ENCODE measurements at regions not wholly inside any gene's neighbourhood (a gene's known extent, or its start where the extent isn't known, plus 50 kb on each side); places are given as distances from the start of the nearest gene placed in this dataset.

DNA sequence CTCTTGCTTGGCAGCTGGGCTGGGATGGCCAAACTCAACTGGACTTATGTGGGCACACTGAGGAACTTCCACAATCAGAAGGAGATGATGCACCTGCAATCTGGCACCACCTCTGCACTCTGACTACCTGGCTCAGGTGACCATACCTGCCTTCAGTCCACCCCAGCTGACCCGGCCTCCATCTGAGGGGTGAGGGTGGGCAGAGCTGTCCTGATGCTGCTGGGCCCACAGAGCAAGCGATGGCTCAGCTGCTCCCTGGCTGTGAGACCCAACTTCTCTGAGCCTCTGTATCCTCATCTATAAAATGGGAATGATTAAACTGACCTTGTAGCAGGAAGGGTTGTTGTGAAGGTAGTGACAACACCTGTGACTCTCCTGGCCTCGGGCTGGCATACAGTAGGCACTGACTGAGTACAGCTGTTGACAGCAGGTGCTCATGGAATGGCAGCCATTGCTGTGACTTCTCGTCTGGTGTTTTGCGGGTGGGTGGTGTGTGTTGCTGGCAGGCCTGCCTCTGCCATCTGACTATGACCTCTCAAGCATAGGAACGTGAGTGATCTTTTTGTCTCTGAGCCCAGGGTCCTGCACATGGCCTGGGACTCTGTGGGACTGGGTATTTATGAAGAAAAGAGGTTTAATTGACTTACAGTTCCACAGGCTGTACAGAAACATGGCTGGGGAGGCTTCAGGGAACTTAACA, 438.5 kb downstream of the PTPRU start:
- peak in 1 of 2 donors; percentile 31 for DNase-seq
- peaks cover 0 to 20% of the 10 kb centered on the region in 2 donors for H3K27me3 ChIP-seq

GRCh38 chr1:29673669-29674626, 437.6 kb downstream of the PTPRU start:
- peaks cover 0 to 21% of the 10 kb centered on the region in 2 donors for H3K27me3 ChIP-seq
- H3K27ac ChIP-seq, result no peak overlapping the region
- intact Hi-C loops (cut with DNase I; ENCODE audit: low total_unique reads), result no loop called here
- H3K36me3 ChIP-seq, result no peaks in the 10 kb centered on the region
- TF ChIP-seq, protein P1, sequence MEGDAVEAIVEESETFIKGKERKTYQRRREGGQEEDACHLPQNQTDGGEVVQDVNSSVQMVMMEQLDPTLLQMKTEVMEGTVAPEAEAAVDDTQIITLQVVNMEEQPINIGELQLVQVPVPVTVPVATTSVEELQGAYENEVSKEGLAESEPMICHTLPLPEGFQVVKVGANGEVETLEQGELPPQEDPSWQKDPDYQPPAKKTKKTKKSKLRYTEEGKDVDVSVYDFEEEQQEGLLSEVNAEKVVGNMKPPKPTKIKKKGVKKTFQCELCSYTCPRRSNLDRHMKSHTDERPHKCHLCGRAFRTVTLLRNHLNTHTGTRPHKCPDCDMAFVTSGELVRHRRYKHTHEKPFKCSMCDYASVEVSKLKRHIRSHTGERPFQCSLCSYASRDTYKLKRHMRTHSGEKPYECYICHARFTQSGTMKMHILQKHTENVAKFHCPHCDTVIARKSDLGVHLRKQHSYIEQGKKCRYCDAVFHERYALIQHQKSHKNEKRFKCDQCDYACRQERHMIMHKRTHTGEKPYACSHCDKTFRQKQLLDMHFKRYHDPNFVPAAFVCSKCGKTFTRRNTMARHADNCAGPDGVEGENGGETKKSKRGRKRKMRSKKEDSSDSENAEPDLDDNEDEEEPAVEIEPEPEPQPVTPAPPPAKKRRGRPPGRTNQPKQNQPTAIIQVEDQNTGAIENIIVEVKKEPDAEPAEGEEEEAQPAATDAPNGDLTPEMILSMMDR (IDR thresholded peaks at IDR 0.05), result no peak
- no peaks in the 10 kb centered on the region for H3K9me3 ChIP-seq
- no peaks in the 10 kb centered on the region for H3K4me1 ChIP-seq
- H3K4me3 ChIP-seq, result no peak overlapping the region
- peak in 1 of 2 donors; percentile 11 for DNase-seq

More for the DNA sequence above, 438.5 kb downstream of the PTPRU start:
- Histone ChIP-seq H3K4me3 (no peak overlapping the region), H3K36me3 (no peaks in the 10 kb centered on the region), H3K4me1 (no peaks in the 10 kb centered on the region), H3K9me3 (no peaks in the 10 kb centered on the region), H3K27ac (no peak overlapping the region)
- intact Hi-C loops (cut with DNase I; ENCODE audit: low total_unique reads), result no loop called here
- TF ChIP-seq, protein P1 (IDR thresholded peaks at IDR 0.05), result no peak

DNA sequence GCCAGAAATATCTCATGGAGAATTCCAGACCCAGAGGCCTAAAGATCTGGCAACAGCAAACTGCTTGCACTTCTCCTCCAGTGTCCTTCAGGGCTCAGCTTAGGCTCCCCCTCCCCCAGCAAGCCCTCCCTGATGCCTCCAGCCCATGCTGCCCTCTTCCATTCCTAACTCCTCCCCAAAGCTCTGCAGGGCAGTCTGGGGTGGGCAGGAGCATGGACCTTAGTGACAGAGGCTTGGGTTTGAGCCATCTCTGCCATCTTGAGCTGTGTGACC, 436.8 kb downstream of the PTPRU start:
- Histone ChIP-seq H3K27ac (no peak overlapping the region), H3K27me3 (peaks cover 0 to 21% of the 10 kb centered on the region in 2 donors), H3K36me3 (no peaks in the 10 kb centered on the region), H3K4me3 (no peak overlapping the region), H3K4me1 (no peaks in the 10 kb centered on the region), H3K9me3 (no peaks in the 10 kb centered on the region)
- intact Hi-C loops (cut with DNase I; ENCODE audit: low total_unique reads), result no loop called here
- DNase-seq, result peak in 1 of 2 donors; percentile 35
- TF ChIP-seq, protein P1 (IDR thresholded peaks at IDR 0.05), result no peak

GRCh38 chr1:29672416-29673227, 436.3 kb downstream of the PTPRU start:
- TF ChIP-seq, protein P1 (IDR thresholded peaks at IDR 0.05), result no peak

More at GRCh38 chr1:29672416-29673227, 436.3 kb downstream of the PTPRU start:
- H3K27ac ChIP-seq, result no peak overlapping the region
- no peaks in the 10 kb centered on the region for H3K36me3 ChIP-seq
- no peaks in the 10 kb centered on the region for H3K9me3 ChIP-seq
- peaks cover 0 to 21% of the 10 kb centered on the region in 2 donors for H3K27me3 ChIP-seq
- peak in 1 of 2 donors; percentile 12 for DNase-seq
- intact Hi-C loops (cut with DNase I; ENCODE audit: low total_unique reads), result no loop called here
- H3K4me3 ChIP-seq, result no peak overlapping the region
- H3K4me1 ChIP-seq, result no peaks in the 10 kb centered on the region

Data from tibial artery (tissue), 4 donors.